Esophagus muscularis mucosa (tissue), 4 donors: ENCODE measurements at regions not wholly inside any gene's neighbourhood (a gene's known extent, or its start where the extent isn't known, plus 50 kb on each side); places are given as distances from the start of the nearest gene placed in this dataset.

Experiments used
- DNase-seq: peaks from one replicate; pipeline ENCODE4 v3.0.0-alpha.2; 2017; ENCODE audit errors: extremely low spot score
- H3K27ac ChIP-seq, 4 donors: fragments of 200-600 bp; sonication (generic); replicated peaks in 1 of 4; 1 replicate in 3 of 4; 2 replicates in 1 of 4; pipeline ENCODE4 v1.5.1; 2016 to 2019; ENCODE audit warnings: mild to moderate bottlenecking in 1 of 4
- H3K27me3 ChIP-seq, 4 donors: fragments of 200-600 bp; sonication (generic); one replicate each; pipeline versions ENCODE4 v1.5.1 to v1.6.0; 2016 to 2019
- H3K36me3 ChIP-seq, 4 donors: fragments of 200-600 bp; sonication (generic); one replicate each; pipeline ENCODE4 v1.5.1; 2016 to 2019
- H3K4me1 ChIP-seq, 4 donors: fragments of 200-600 bp; sonication (generic); one replicate each; pipeline ENCODE4 v1.5.1; 2016 to 2019
- H3K4me3 ChIP-seq, 4 donors: fragments of 200-600 bp; sonication (generic); 1 replicate in 2 of 4; 2 replicates in 2 of 4; pipeline ENCODE4 v1.5.1; 2016 to 2019; ENCODE audit warnings: mild to moderate bottlenecking in 4 of 4, moderate library complexity in 1 of 4
- H3K9me3 ChIP-seq, 4 donors: fragments of 200-600 bp; sonication (generic); 1 replicate in 3 of 4; 2 replicates in 1 of 4; pipeline ENCODE4 v1.5.1; 2016 to 2019
- CTCF ChIP-seq, 3 experiments: fragments of 200-600 bp in 2 of 3; fragments of 450-650 bp in 1 of 3; sonication (generic) in 2 of 3; IDR thresholded peaks; one replicate each; pipeline ENCODE4 v1.5.1; 2017 to 2019; ENCODE audit warnings: antibody characterized with exemption in 3 of 3, mild to moderate bottlenecking in 2 of 3, moderate library complexity in 1 of 3
- EP300 ChIP-seq: sonication (generic); formaldehyde crosslinking; IDR thresholded peaks from one replicate; pipeline ENCODE4 v1.6.1; 2017; ENCODE audit warnings: antibody characterized with exemption
- POLR2A ChIP-seq: fragments of 450-650 bp; IDR thresholded peaks from one replicate; pipeline ENCODE4 v1.6.1; 2017; ENCODE audit warnings: antibody characterized with exemption, moderate library complexity, mild to moderate bottlenecking, low read depth
- POLR2AphosphoS5 ChIP-seq, 2 donors: sonication (generic); formaldehyde crosslinking; IDR thresholded peaks; one replicate each; pipeline ENCODE4 v1.6.1; 2017; ENCODE audit warnings: antibody characterized with exemption in 2 of 2
- WGBS: methylation state at CpG from one replicate; pipeline ENCODE4 v1.1.5; 2018; 5-methylcytosine and 5-hydroxymethylcytosine counted together
- intact Hi-C: fragments of 100-400 bp; cut with DNase I; formaldehyde crosslinking; loops from one replicate; pipeline ENCODE4 v1.15.1; 2023

GRCh38 chr10:64537928-64538327 is 1016.7 kb downstream of the REEP3 start:
- DNase-seq, result no peak
- intact Hi-C loops, result no loop called here
- no peaks in the 10 kb centered on the region for H3K27me3 ChIP-seq
- H3K9me3 ChIP-seq, result no peaks in the 10 kb centered on the region
- H3K4me3 ChIP-seq, result no peak overlapping the region
- no peak for TF ChIP-seq POLR2A
- no peak for TF ChIP-seq EP300
- TF ChIP-seq POLR2AphosphoS5 (IDR thresholded peaks at IDR 0.05), result no peak
- no peak for TF ChIP-seq CTCF (IDR thresholded peaks at IDR 0.05)
- H3K4me1 ChIP-seq, result no peaks in the 10 kb centered on the region
- WGBS, result 83% methylated on average over 5 of the region's 5 CpGs
- no peaks in the 10 kb centered on the region for H3K36me3 ChIP-seq
- H3K27ac ChIP-seq, result no peak overlapping the region

DNA sequence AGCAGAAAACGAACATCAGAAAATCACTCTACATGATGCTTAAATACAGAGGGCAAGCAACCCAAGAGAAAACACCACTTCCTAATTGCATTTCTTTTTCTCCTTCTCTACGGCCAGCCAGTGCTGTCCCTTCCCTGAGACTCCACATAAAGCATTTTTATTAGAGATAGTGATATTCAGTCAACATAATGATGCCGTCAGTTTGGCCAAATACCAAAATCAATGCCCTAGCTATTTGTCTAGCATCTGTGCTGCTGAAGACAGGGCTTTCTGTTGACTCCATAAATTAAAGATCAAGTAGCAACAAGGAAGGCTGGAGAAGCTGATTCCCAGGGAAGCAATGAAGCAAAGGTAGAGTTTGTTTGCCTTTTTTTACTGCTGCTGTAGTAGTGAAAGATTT is 1024.9 kb downstream of the REEP3 start:
- H3K4me3 ChIP-seq, result no peak overlapping the region
- WGBS, result 74% methylated on average over 3 of the region's 3 CpGs
- intact Hi-C loops, result no loop called here

DNA sequence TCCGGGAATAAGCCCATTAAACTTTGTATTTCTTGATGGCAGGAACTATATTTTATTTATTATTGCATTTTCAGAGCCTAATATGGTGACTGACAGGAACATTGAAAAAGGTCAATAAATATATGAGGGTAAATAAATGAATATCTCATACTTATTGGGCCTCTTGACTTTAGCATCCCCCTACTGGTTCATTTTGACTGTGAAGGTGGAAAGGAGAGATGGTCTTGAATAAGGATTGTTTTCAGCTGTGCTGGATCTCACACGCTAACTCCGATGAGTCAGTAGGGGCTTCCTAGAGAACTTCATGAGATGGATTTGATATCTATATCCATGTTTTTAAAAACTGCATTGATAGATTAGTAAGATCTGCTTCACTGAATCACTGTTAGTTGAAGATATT is 1026.0 kb downstream of the REEP3 start:
- intact Hi-C loops, result no loop called here
- no peaks in the 10 kb centered on the region for H3K27me3 ChIP-seq
- no peak overlapping the region for H3K4me3 ChIP-seq
- no peak for DNase-seq
- no peaks in the 10 kb centered on the region for H3K36me3 ChIP-seq
- no peaks in the 10 kb centered on the region for H3K4me1 ChIP-seq
- H3K9me3 ChIP-seq, result no peaks in the 10 kb centered on the region
- 84% methylated on average over 3 of the region's 3 CpGs for WGBS
- TF ChIP-seq EP300 (no peak), POLR2AphosphoS5 (IDR thresholded peaks at IDR 0.05) (no peak), POLR2A (no peak), CTCF (IDR thresholded peaks at IDR 0.05) (no peak)
- H3K27ac ChIP-seq, result no peak overlapping the region

More for the DNA sequence above, 1024.9 kb downstream of the REEP3 start:
- TF ChIP-seq EP300 (no peak), POLR2A (no peak), POLR2AphosphoS5 (IDR thresholded peaks at IDR 0.05) (no peak), CTCF (IDR thresholded peaks at IDR 0.05) (no peak)
- no peak for DNase-seq
- Histone ChIP-seq H3K27ac (no peak overlapping the region), H3K9me3 (no peaks in the 10 kb centered on the region), H3K4me1 (no peaks in the 10 kb centered on the region), H3K36me3 (no peaks in the 10 kb centered on the region), H3K27me3 (no peaks in the 10 kb centered on the region)

GRCh38 chr10:64555666-64556065 is 1034.5 kb downstream of the REEP3 start:
- TF ChIP-seq CTCF (IDR thresholded peaks at IDR 0.05) (no peak), POLR2AphosphoS5 (IDR thresholded peaks at IDR 0.05) (no peak), POLR2A (no peak), EP300 (no peak)

DNA sequence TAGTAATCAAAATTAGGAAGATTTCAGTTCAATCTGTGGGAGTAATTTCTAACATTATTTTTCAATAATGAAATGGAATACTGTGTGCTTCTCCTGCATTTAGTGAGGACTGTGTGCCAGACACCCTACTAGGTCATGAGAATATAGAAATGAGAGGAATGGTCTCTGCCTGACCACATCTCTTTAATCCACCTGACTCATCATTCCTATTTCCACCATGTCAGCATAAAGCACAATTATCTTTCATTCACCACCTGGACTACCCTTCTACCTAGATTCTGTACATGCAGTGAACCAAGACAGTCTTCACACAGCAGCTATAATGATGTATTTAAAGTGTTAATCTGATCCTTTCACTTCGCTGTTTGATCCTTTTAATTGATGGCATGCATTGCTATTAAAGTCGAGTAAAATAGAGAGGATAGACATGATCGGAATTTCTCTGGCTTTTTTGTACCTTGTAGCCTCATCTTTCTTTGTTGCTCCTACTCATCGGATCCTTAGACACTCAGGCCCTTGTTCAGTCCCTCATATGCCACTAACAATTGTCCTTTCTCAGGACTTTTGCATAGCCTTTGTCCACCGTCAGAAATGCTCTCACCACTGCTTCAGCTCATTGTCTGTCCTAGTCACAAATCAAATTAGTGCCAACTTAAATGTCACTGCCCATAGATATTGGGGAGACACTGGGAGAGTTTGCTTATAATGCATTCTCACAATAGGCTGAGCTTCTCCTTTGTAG is 1037.1 kb downstream of the REEP3 start:
- Histone ChIP-seq H3K36me3 (no peaks in the 10 kb centered on the region), H3K27me3 (no peaks in the 10 kb centered on the region), H3K27ac (no peak overlapping the region), H3K4me3 (no peak overlapping the region), H3K4me1 (no peaks in the 10 kb centered on the region), H3K9me3 (no peaks in the 10 kb centered on the region)
- no peak for DNase-seq
- WGBS, result 77% methylated on average over 5 of the region's 5 CpGs
- intact Hi-C loops, result no loop called here
- no peak for TF ChIP-seq EP300
- no peak for TF ChIP-seq POLR2AphosphoS5 (IDR thresholded peaks at IDR 0.05)
- TF ChIP-seq POLR2A, result no peak
- no peak for TF ChIP-seq CTCF (IDR thresholded peaks at IDR 0.05)

More at GRCh38 chr10:64555666-64556065, 1034.5 kb downstream of the REEP3 start:
- H3K27ac ChIP-seq, result no peak overlapping the region
- 72% methylated on average over 5 of the region's 5 CpGs for WGBS
- H3K9me3 ChIP-seq, result no peaks in the 10 kb centered on the region
- H3K4me3 ChIP-seq, result no peak overlapping the region
- no peak for DNase-seq
- no peaks in the 10 kb centered on the region for H3K27me3 ChIP-seq
- H3K36me3 ChIP-seq, result no peaks in the 10 kb centered on the region
- no peaks in the 10 kb centered on the region for H3K4me1 ChIP-seq
- intact Hi-C loops, result no loop called here
